Keratinocyte (primary cell): ENCODE measurements at regions not wholly inside any gene's neighbourhood (a gene's known extent, or its start where the extent isn't known, plus 50 kb on each side); places are given as distances from the start of the nearest gene placed in this dataset.

Source experiments
- EZH2 ChIP-seq: IDR thresholded peaks from one replicate; pipeline ENCODE4 v1.6.1; 2012; ENCODE audit warnings: inconsistent platforms, mild to moderate bottlenecking, low read length, moderate library complexity
- TF ChIP-seq, protein P1 (sequence below), 3 experiments: IDR thresholded peaks in 1 of 3; conservative IDR thresholded peaks in 1 of 3; optimal IDR thresholded peaks in 1 of 3; 2 replicates in 2 of 3; 3 replicates in 1 of 3; pipeline versions ENCODE3 to v1.5.1; 2011; ENCODE audit warnings: low read length in 3 of 3, mild to moderate bottlenecking in 3 of 3, moderate library complexity in 2 of 3, control low read depth in 1 of 3, inconsistent platforms in 1 of 3; ENCODE audit not compliant: insufficient read depth in 2 of 3; ENCODE audit errors: extremely low read depth in 1 of 3

GRCh38 chr20:53884859-53885541, 185.4 kb downstream of the BCAS1 start:
- TF ChIP-seq, protein P1, sequence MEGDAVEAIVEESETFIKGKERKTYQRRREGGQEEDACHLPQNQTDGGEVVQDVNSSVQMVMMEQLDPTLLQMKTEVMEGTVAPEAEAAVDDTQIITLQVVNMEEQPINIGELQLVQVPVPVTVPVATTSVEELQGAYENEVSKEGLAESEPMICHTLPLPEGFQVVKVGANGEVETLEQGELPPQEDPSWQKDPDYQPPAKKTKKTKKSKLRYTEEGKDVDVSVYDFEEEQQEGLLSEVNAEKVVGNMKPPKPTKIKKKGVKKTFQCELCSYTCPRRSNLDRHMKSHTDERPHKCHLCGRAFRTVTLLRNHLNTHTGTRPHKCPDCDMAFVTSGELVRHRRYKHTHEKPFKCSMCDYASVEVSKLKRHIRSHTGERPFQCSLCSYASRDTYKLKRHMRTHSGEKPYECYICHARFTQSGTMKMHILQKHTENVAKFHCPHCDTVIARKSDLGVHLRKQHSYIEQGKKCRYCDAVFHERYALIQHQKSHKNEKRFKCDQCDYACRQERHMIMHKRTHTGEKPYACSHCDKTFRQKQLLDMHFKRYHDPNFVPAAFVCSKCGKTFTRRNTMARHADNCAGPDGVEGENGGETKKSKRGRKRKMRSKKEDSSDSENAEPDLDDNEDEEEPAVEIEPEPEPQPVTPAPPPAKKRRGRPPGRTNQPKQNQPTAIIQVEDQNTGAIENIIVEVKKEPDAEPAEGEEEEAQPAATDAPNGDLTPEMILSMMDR (optimal IDR thresholded peaks at IDR 0.05 in 1 of 3, IDR thresholded peaks at IDR 0.05 in 1 of 3, conservative IDR thresholded peaks at IDR 0.05 in 1 of 3; ENCODE audit: extremely low read depth in 1 of 3, insufficient read depth in 2 of 3, low read length in 3 of 3): no peak
- TF ChIP-seq EZH2: no peak
